IPS-20b (cell line): ENCODE measurements at regions not wholly inside any gene's neighbourhood (a gene's known extent, or its start where the extent isn't known, plus 50 kb on each side); places are given as distances from the start of the nearest gene placed in this dataset.

Experiments
- H3K27ac ChIP-seq: one replicate; pipeline ENCODE4 v1.5.1; 2013; ENCODE audit warnings: low read length
- H3K27me3 ChIP-seq: 2 replicates; pipeline ENCODE4 v1.6.1; 2013; ENCODE audit warnings: mild to moderate bottlenecking, low read length, inconsistent platforms; ENCODE audit not compliant: insufficient read depth
- H3K36me3 ChIP-seq: 2 replicates; pipeline ENCODE4 v1.6.1; 2013; ENCODE audit warnings: low read depth, mild to moderate bottlenecking, inconsistent platforms, low read length, moderate library complexity; ENCODE audit not compliant: insufficient read depth
- H3K4me1 ChIP-seq: 2 replicates; pipeline ENCODE4 v1.6.1; 2013; ENCODE audit warnings: mild to moderate bottlenecking, control low read depth, inconsistent platforms, low read length, moderate library complexity; ENCODE audit not compliant: insufficient read depth
- H3K4me3 ChIP-seq: 2 replicates; pipeline ENCODE4 v1.5.1; 2013; ENCODE audit warnings: mild to moderate bottlenecking, low read length, inconsistent platforms
- H3K9ac ChIP-seq: 2 replicates; pipeline ENCODE4 v1.6.1; 2013; ENCODE audit warnings: low read depth, mild to moderate bottlenecking, inconsistent platforms, low read length, moderate library complexity
- H3K9me3 ChIP-seq: 2 replicates; pipeline ENCODE4 v1.6.1; 2013; ENCODE audit warnings: mild to moderate bottlenecking, low read depth, low read length, inconsistent platforms; ENCODE audit not compliant: insufficient read depth

DNA sequence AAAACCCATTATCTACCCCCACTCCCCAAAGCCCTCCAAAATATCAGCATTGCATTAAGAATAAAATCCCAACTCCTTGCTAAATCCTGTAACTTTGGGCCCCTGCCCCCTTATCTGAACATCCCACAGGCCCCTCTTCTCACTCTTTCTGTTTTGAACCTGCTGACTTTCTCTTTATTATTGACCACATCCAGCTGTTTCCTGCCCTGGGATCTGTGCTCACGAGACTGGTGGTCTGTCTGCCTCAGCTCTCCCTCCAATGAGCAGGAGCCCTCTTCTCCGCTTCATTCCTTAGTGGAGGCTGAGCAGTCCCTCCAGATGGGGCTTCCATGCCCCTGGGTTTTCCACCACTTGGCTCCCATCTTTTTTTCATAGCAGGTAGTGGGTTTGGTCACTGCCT is 116.9 kb downstream of the ACKR3 start:
- no peaks in the 10 kb centered on the region for H3K27me3 ChIP-seq
- no peak overlapping the region for H3K27ac ChIP-seq
- no peaks in the 10 kb centered on the region for H3K36me3 ChIP-seq
- no peak overlapping the region for H3K9ac ChIP-seq
- H3K4me3 ChIP-seq = no peak overlapping the region
- peaks cover 16% of the 10 kb centered on the region for H3K4me1 ChIP-seq
- no peaks in the 10 kb centered on the region for H3K9me3 ChIP-seq

DNA sequence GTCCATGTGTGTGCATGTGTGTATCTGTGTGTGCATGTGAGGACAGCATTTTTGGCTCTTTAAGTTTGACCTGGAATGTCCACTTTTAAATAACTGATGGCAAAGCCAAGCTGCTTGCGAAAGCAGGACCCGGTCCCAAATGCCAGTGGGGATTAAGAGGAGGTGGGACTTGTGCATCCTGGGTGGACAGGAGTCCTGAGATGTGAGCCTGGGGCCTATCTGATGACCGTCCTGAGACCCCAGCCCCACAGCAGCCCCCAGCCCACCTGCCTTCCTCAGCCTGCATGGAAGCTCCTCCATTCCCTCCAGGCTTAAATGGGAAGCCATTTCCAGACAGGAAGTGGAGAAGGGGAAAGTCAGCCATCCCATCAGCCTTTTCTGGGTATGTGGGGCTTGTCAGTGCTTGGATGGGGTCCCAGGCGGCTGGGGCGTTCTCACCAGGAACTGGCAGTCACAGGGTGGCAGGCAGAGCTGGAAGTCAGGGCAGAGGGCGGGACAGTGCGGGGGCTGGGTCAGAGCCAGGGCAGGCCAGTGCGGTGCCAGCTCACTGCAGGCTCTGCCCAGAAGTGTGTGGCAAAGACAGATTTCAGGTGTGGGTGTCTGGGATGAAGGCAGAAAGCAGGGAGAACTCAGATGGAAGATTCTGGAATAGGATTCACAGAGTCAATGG is 117.8 kb downstream of the ACKR3 start:
- no peak overlapping the region for H3K4me3 ChIP-seq
- no peaks in the 10 kb centered on the region for H3K27me3 ChIP-seq
- H3K36me3 ChIP-seq = no peaks in the 10 kb centered on the region
- peaks cover 16% of the 10 kb centered on the region for H3K4me1 ChIP-seq
- no peak overlapping the region for H3K27ac ChIP-seq
- H3K9me3 ChIP-seq = no peaks in the 10 kb centered on the region
- H3K9ac ChIP-seq = no peak overlapping the region

DNA sequence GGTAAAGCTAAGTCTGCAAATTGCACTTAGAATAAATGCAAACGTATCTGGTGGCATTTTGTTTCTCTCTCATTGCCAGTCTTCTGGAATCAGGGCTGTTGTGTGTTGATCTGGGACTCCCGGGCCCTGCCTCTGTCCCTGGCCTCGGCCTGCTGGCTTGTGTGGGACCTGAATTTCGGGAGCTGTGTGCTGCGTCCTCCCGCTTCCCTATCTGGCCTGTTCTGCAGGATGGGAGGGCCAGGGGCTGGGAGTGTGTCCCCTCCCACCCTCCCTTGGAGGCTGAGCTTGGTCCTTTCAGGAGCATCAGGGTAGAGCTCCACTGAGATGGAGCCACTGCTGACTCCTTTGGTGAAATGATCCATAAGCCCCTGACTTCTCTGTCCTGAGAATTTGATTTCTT is 118.5 kb downstream of the ACKR3 start:
- Histone ChIP-seq H3K27me3 (no peaks in the 10 kb centered on the region), H3K9ac (no peak overlapping the region), H3K4me1 (peaks cover 16% of the 10 kb centered on the region), H3K4me3 (no peak overlapping the region), H3K27ac (no peak overlapping the region), H3K9me3 (no peaks in the 10 kb centered on the region), H3K36me3 (no peaks in the 10 kb centered on the region)

DNA sequence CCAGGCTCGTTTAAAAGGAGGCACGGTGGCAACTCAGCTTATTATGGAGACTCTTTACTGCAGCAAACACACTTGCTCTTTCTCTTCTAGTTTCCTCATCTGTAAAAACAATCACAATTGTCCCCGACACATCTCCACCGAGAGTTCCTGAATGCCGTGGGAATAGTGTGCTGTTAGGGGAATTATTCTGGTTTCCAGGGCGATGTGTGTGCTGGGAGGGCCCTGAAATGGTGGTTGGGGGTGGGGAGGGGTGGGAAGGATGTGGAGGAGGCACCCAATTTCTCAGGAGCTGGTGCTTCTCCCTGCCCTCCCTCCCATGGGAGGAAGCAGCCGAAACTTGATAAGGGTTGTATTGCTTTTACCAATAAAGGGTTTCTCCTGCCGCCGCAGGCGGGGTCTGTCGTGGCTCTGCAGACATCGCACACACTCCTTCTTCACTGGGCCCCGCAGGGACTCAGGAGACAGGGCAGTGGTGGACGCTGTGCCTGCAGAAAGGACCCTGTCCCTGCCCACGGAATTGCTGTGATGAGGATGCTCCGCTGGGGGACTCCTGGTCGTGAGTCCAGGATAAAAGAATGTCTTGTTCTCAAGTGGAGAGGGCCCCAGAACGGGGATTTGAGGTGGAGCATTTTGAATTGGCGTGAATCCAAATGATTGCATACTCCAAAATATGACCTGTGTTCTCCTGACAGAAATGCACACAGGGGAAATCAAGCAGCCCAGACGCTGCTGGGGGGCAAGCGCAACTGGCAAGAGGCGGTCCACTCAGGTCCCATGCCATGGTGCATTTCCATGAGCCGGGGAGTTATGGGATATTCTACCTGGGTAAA is 119.2 kb downstream of the ACKR3 start:
- Histone ChIP-seq H3K36me3 (no peaks in the 10 kb centered on the region), H3K27me3 (no peaks in the 10 kb centered on the region), H3K4me1 (peaks cover 16% of the 10 kb centered on the region), H3K9ac (no peak overlapping the region), H3K27ac (no peak overlapping the region), H3K4me3 (no peak overlapping the region), H3K9me3 (no peaks in the 10 kb centered on the region)

DNA sequence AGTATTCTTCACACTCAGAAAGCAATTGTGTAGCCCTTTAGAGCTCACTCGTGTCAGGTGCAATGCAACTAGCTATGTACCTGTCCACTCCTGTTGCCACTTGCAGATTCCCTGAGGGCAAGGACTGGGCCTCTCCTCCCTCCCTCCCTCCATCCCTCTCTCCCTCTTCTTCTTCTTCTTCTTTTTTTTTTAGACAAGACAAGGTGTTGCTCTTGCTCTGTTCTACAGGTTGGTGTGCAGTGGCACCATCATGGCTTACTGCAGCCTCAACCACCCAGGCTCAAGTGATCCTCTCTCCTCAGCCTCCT is 119.7 kb downstream of the ACKR3 start:
- H3K9me3 ChIP-seq = no peaks in the 10 kb centered on the region
- peaks cover 14% of the 10 kb centered on the region for H3K4me1 ChIP-seq
- no peaks in the 10 kb centered on the region for H3K27me3 ChIP-seq
- no peaks in the 10 kb centered on the region for H3K36me3 ChIP-seq
- H3K27ac ChIP-seq = no peak overlapping the region
- H3K9ac ChIP-seq = no peak overlapping the region
- no peak overlapping the region for H3K4me3 ChIP-seq

DNA sequence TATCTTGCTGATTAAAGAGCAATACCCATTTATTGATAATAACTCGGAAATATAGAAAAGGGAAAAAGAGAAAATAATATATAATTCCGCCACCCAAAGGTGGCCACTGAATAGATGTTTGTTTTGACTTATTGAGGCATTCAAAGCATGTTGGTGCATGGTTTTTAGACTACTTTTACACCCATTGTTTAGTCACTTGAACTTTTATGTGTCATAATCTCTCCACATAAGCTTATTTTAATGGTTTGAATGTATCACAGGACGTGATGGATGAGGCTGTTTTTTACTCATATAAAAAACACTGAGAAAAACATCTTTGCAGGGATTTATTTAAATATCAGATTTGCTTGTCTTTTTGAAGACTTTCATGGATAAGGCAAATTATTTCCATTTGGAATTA is 120.4 kb downstream of the ACKR3 start:
- H3K9ac ChIP-seq = no peak overlapping the region
- H3K9me3 ChIP-seq = no peaks in the 10 kb centered on the region
- no peaks in the 10 kb centered on the region for H3K27me3 ChIP-seq
- peaks cover 7% of the 10 kb centered on the region for H3K4me1 ChIP-seq
- H3K36me3 ChIP-seq = no peaks in the 10 kb centered on the region
- no peak overlapping the region for H3K4me3 ChIP-seq
- H3K27ac ChIP-seq = no peak overlapping the region

DNA sequence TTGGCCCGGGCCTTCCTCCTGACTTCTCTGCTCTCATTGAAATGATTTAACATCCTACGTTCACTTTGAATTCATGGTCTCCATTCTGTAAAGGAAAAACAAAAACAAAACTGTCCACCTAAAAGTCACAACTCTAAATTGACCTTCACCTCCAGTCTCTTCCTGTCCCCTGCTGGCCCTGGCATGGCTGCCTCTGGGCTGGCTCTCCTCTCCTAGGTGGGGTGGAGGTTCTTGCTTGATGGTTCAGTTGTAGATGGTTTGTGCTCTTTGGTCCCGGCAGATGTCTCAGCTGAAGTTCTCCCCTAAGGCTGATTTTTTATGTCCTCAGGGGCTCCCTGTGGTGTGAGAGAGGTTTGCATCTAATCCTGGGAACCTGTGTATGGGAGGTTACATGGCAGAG is 121.1 kb downstream of the ACKR3 start:
- Histone ChIP-seq H3K4me1 (peaks cover 7% of the 10 kb centered on the region; the same call in 1 of the 2 replicates), H3K27ac (no peak overlapping the region), H3K36me3 (no peaks in the 10 kb centered on the region), H3K9ac (no peak overlapping the region), H3K4me3 (no peak overlapping the region), H3K27me3 (no peaks in the 10 kb centered on the region), H3K9me3 (no peaks in the 10 kb centered on the region)

DNA sequence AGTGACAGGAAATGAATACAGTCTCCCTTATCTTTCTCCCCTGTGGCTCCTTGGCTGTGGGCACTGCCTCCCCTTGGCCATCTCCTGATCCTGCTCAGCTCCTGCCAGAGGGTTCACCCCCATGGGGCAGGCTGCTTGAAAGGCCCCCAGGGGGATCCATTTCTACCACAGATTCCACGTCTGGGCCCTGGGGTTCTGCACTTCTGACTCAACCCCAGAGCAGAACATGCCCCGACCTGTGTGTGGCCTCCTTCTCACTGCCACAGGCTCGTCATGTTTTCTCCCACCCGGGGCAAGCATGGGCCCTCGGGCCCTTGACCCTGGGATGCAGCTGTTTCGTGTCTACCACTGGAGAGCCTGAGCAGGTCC is 122.2 kb downstream of the ACKR3 start:
- Histone ChIP-seq H3K4me3 (no peak overlapping the region), H3K9me3 (no peaks in the 10 kb centered on the region), H3K9ac (no peak overlapping the region), H3K27ac (no peak overlapping the region), H3K4me1 (peaks cover 7% of the 10 kb centered on the region; the same call in 1 of the 2 replicates), H3K27me3 (no peaks in the 10 kb centered on the region), H3K36me3 (no peaks in the 10 kb centered on the region)

DNA sequence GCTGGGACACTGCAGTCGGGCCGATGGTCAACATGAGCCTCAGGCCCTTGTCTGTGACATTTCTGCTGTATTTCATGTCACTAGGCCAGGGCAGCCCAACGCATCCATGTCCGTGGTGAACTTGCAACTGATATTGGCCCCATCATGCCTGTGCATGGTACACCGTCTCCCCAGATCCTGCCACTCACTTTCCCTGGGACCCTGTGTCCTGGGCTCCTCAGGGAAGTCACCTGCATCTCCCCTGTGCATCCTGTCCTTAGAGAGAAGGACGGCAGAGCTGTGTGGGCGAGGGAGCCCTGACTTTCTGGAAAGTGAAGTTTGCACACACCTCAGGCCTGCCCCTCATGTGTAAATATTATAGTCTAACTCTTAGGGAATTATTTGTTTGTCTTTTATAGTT is 123.3 kb downstream of the ACKR3 start:
- Histone ChIP-seq H3K4me1 (peaks cover 7% of the 10 kb centered on the region; the same call in 1 of the 2 replicates), H3K4me3 (no peak overlapping the region), H3K27me3 (no peaks in the 10 kb centered on the region), H3K36me3 (no peaks in the 10 kb centered on the region), H3K9ac (no peak overlapping the region), H3K9me3 (no peaks in the 10 kb centered on the region), H3K27ac (no peak overlapping the region)

DNA sequence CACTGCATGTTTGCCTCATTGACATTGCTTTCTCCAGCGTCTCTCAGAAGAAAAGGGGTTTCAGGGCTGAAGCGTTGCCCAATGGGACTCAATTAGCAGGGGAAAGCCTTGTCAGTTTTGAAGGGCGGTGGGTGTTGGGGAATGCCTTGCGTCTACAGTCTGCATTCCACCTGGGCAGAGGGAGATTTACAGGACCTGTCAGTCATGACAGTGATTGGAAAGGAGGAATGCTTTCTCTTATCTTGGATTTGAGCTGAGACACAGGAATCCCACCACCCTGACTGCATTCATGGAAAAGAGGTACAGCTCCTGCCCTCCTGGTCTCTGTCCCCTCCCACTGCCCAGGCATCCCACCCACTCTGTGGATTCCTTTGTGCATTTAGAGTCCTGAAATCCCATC is 123.9 kb downstream of the ACKR3 start:
- no peak overlapping the region for H3K4me3 ChIP-seq
- H3K36me3 ChIP-seq = no peaks in the 10 kb centered on the region
- no peaks in the 10 kb centered on the region for H3K27me3 ChIP-seq
- H3K27ac ChIP-seq = no peak overlapping the region
- H3K9ac ChIP-seq = no peak overlapping the region
- H3K4me1 ChIP-seq = peaks cover 5% of the 10 kb centered on the region; the same call in 1 of the 2 replicates
- H3K9me3 ChIP-seq = no peaks in the 10 kb centered on the region

DNA sequence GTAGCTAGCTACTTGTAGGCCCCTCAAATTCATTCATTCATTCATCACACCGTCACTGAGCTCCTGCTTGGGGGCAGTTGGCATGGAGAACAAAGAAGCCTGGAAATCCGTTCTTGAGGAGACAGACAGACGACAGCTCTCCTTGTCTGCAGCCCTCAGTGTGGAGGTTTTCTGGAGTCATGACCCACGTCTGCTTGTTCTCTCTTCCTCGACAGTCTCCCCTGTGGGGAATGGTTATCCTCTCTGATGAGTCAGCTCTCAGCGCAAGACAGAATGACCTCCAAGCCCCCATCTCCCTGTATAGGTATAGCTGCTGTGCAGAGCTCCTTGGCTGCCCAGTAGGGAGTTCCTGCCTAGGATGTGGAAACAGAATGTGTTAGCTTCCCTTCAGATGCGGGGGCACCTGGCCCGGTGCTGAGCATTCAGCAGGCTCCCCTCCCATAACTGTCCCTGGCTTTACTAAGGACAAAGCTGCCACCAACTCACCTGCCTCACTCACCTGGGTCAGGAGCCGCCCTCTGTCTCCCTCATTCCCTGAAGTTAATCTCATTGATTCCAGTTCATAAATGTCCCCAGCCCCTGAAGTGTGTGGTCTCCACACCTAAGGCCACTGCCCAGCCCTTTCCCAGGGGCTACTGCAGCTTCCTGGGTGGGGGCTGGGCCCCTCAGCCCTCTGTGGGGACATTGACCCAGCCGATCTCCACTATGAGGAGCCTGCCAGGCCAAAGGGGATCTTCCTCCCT is 124.7 kb downstream of the ACKR3 start:
- Histone ChIP-seq H3K9ac (no peak overlapping the region), H3K27ac (no peak overlapping the region), H3K9me3 (no peaks in the 10 kb centered on the region), H3K36me3 (no peaks in the 10 kb centered on the region), H3K27me3 (no peaks in the 10 kb centered on the region), H3K4me3 (no peak overlapping the region), H3K4me1 (no peaks in the 10 kb centered on the region; the same call in 1 of the 2 replicates)

DNA sequence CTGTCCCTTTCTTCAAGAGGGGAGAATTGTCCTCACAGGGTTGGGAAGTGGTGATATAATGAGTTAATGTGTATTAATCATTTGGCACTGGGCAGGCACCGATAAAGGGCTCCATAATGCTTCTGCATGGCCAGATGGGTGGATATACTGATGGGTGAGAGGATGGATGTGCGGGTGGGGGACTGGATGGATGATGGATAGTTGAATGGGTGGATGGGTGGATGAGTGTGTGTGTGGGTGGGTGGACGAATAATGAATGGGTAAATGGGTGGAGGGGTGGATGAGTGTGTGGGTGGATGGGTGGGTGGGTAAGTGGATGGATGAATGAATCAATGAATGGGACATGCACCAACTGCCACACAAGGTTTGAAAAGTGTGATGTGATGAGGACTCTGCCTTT is 127.2 kb downstream of the ACKR3 start:
- Histone ChIP-seq H3K9ac (no peak overlapping the region), H3K27me3 (no peaks in the 10 kb centered on the region), H3K27ac (no peak overlapping the region), H3K9me3 (no peaks in the 10 kb centered on the region), H3K36me3 (no peaks in the 10 kb centered on the region), H3K4me1 (no peaks in the 10 kb centered on the region), H3K4me3 (no peak overlapping the region)
